GM23338 (cell line): ENCODE measurements at regions not wholly inside any gene's neighbourhood (a gene's known extent, or its start where the extent isn't known, plus 50 kb on each side); places are given as distances from the start of the nearest gene placed in this dataset.

Source experiments
- ATAC-seq: fragments of 200-7000 bp; cut with Tn5 transposase; 3 replicates; pipeline ENCODE4 v1.9.1; 2020
- DNase-seq: peaks from one replicate; pipeline ENCODE4 v3.0.0-alpha.2; 2015; ENCODE audit warnings: low spot score
- H2AFZ ChIP-seq: fragments of 200-600 bp; sonication (generic); 2 replicates; pipeline ENCODE4 v1.8.0; 2016; ENCODE audit warnings: antibody characterized with exemption, mild to moderate bottlenecking, moderate library complexity
- H3F3A ChIP-seq: fragments of 200-600 bp; sonication (generic); replicated peaks from 2 replicates; pipeline ENCODE4 v1.8.0; 2017; ENCODE audit warnings: antibody characterized with exemption, mixed run types, low read depth
- H3K27ac ChIP-seq: fragments of 200-600 bp; sonication (generic); 2 replicates; pipeline ENCODE4 v1.6.1; 2016; ENCODE audit warnings: low read depth
- H3K27me3 ChIP-seq: fragments of 200-600 bp; sonication (generic); 2 replicates; pipeline ENCODE4 v1.8.0; 2016; ENCODE audit warnings: mild to moderate bottlenecking, mixed run types, moderate library complexity; ENCODE audit not compliant: insufficient read depth
- H3K36me3 ChIP-seq: fragments of 200-600 bp; sonication (generic); 2 replicates; pipeline ENCODE4 v1.8.0; 2016; ENCODE audit warnings: mild to moderate bottlenecking; ENCODE audit not compliant: insufficient read depth
- H3K4me1 ChIP-seq: fragments of 200-600 bp; sonication (generic); 2 replicates; pipeline ENCODE4 v1.8.0; 2016; ENCODE audit warnings: mild to moderate bottlenecking, moderate library complexity; ENCODE audit not compliant: insufficient read depth
- H3K4me2 ChIP-seq: fragments of 200-600 bp; sonication (generic); 2 replicates; pipeline ENCODE4 v1.7.1; 2017; ENCODE audit warnings: mixed run types
- H3K4me3 ChIP-seq: fragments of 200-600 bp; sonication (generic); 2 replicates; pipeline ENCODE4 v1.6.1; 2016; ENCODE audit warnings: mixed run types
- H3K79me2 ChIP-seq: fragments of 200-600 bp; sonication (generic); replicated peaks from 2 replicates; pipeline ENCODE4 v1.8.0; 2017; ENCODE audit warnings: mild to moderate bottlenecking; ENCODE audit not compliant: insufficient read depth
- H3K9me2 ChIP-seq: fragments of 200-600 bp; sonication (generic); 2 replicates; pipeline ENCODE4 v1.8.0; 2017; ENCODE audit not compliant: insufficient read depth
- H4K20me1 ChIP-seq: fragments of 200-600 bp; sonication (generic); replicated peaks from 2 replicates; pipeline ENCODE4 v1.8.0; 2017; ENCODE audit warnings: mild to moderate bottlenecking; ENCODE audit not compliant: insufficient read depth
- H3K27ac Mint-ChIP-seq: 2 replicates; pipeline ENCODE4 v1.8.0; 2020; ENCODE audit warnings: inconsistent platforms, mild to moderate bottlenecking, moderate library complexity, mixed read lengths
- H3K27me3 Mint-ChIP-seq: 3 replicates; pipeline ENCODE4 v1.8.0; 2022; ENCODE audit warnings: low read depth, mild to moderate bottlenecking, moderate library complexity, mixed read lengths, inconsistent platforms; ENCODE audit not compliant: insufficient read depth, poor library complexity
- H3K36me3 Mint-ChIP-seq: 3 replicates; pipeline ENCODE4 v1.8.0; 2021; ENCODE audit warnings: low read depth, mild to moderate bottlenecking, inconsistent platforms, moderate library complexity, mixed read lengths
- H3K4me1 Mint-ChIP-seq: 3 replicates; pipeline ENCODE4 v1.8.0; 2020; ENCODE audit warnings: mild to moderate bottlenecking, inconsistent platforms, mixed read lengths
- H3K4me3 Mint-ChIP-seq: 3 replicates; pipeline ENCODE4 v1.8.0; 2021; ENCODE audit warnings: moderate library complexity, mild to moderate bottlenecking, inconsistent platforms, mixed read lengths
- H3K9me3 Mint-ChIP-seq: 3 replicates; pipeline ENCODE4 v1.8.0; 2020; ENCODE audit warnings: moderate library complexity, mild to moderate bottlenecking, inconsistent platforms, mixed read lengths
- CREB1 ChIP-seq: fragments of 250-450 bp; sonication (Bioruptor Pico); IDR thresholded peaks from 2 replicates; pipeline ENCODE4 v1.5.0; 2020; ENCODE audit warnings: low read depth, mild to moderate bottlenecking, moderate library complexity
- CTCF ChIP-seq, 2 experiments: fragments of 200-600 bp in 1 of 2; sonication (generic) in 1 of 2; conservative IDR thresholded peaks; 2 replicates each; pipeline versions ENCODE4 v1.5.1 to v1.6.1; 2016 to 2017; ENCODE audit warnings: antibody characterized with exemption in 2 of 2, low read depth in 2 of 2, mild to moderate bottlenecking in 2 of 2, moderate library complexity in 1 of 2
- ETS1 ChIP-seq: IDR thresholded peaks from 2 replicates; pipeline ENCODE4 v1.6.1; 2016; ENCODE audit warnings: antibody characterized with exemption
- EZH2 ChIP-seq: fragments of 200-600 bp; sonication (generic); IDR thresholded peaks from one replicate; pipeline ENCODE4 v1.8.0; 2017; ENCODE audit warnings: antibody characterized with exemption, mild to moderate bottlenecking, low read depth; ENCODE audit not compliant: unreplicated experiment
- EZH2phosphoT487 ChIP-seq: fragments of 200-600 bp; sonication (generic); IDR thresholded peaks from one replicate; pipeline ENCODE4 v1.8.1; 2018; ENCODE audit warnings: antibody characterized with exemption; ENCODE audit not compliant: unreplicated experiment
- JUNB ChIP-seq: IDR thresholded peaks from one replicate; pipeline ENCODE4 v1.6.1; 2016; ENCODE audit warnings: antibody characterized with exemption; ENCODE audit not compliant: unreplicated experiment
- NANOG ChIP-seq: IDR thresholded peaks from 2 replicates; pipeline ENCODE4 v1.6.1; 2016; ENCODE audit warnings: antibody characterized with exemption, borderline replicate concordance
- POLR2AphosphoS5 ChIP-seq: IDR thresholded peaks from 2 replicates; pipeline ENCODE4 v1.6.1; 2016; ENCODE audit warnings: antibody characterized with exemption, low read depth
- REST ChIP-seq: IDR thresholded peaks from one replicate; pipeline ENCODE4 v1.6.1; 2018; ENCODE audit warnings: antibody characterized with exemption; ENCODE audit not compliant: unreplicated experiment
- STAT1 ChIP-seq: IDR thresholded peaks from one replicate; pipeline ENCODE4 v1.6.1; 2016; ENCODE audit warnings: antibody characterized with exemption; ENCODE audit not compliant: unreplicated experiment
- ZNF114 ChIP-seq: fragments of 250-450 bp; sonication (Bioruptor Pico); IDR thresholded peaks from 2 replicates; pipeline ENCODE4 v1.5.0; 2020; ENCODE audit warnings: mild to moderate bottlenecking, moderate library complexity
- ZNF331 ChIP-seq: fragments of 250-450 bp; sonication (Bioruptor Pico); IDR thresholded peaks from 2 replicates; pipeline ENCODE4 v1.5.0; 2020; ENCODE audit warnings: low read depth, mild to moderate bottlenecking, moderate library complexity
- ZNF462 ChIP-seq: fragments of 250-450 bp; sonication (Bioruptor Pico); IDR thresholded peaks from 2 replicates; pipeline ENCODE4 v1.5.0; 2020; ENCODE audit warnings: mild to moderate bottlenecking, moderate library complexity

GRCh38 chr6:2403546-2403945, 158.1 kb upstream of the GMDS start:
- no peak for ATAC-seq
- no peaks in the 10 kb centered on the region for H3K36me3 Mint-ChIP-seq

More at GRCh38 chr6:2403546-2403945, 158.1 kb upstream of the GMDS start:
- Histone ChIP-seq H3K9me2 (peaks cover 6% of the 10 kb centered on the region; the same call in 1 of the 2 replicates), H3K4me1 (no peaks in the 10 kb centered on the region), H3K27ac (no peak overlapping the region), H2AFZ (no peak overlapping the region), H3K36me3 (no peaks in the 10 kb centered on the region), H3F3A (no peaks in the 10 kb centered on the region), H3K4me3 (no peak overlapping the region), H3K4me2 (no peak overlapping the region), H3K27me3 (no peaks in the 10 kb centered on the region), H3K79me2 (no peaks in the 10 kb centered on the region), H4K20me1 (no peaks in the 10 kb centered on the region)
- H3K4me1 Mint-ChIP-seq, result no peaks in the 10 kb centered on the region
- no peak for DNase-seq
- no peak for TF ChIP-seq STAT1
- no peak for TF ChIP-seq CREB1 (CRISPR knock-in tag)
- TF ChIP-seq EZH2, result no peak
- TF ChIP-seq CTCF (conservative IDR thresholded peaks at IDR 0.05; ENCODE audit: low read depth in 2 of 2), result no peak; a peak in 1 of 4 replicates
- no peak for TF ChIP-seq ETS1
- TF ChIP-seq NANOG, result no peak
- TF ChIP-seq ZNF462 (CRISPR knock-in tag), result no peak
- TF ChIP-seq ZNF331, result no peak
- TF ChIP-seq JUNB, result no peak
- no peak for TF ChIP-seq POLR2AphosphoS5
- no peak for TF ChIP-seq EZH2phosphoT487
- no peak for TF ChIP-seq ZNF114 (CRISPR knock-in tag)
- no peak for TF ChIP-seq REST
- H3K27me3 Mint-ChIP-seq, result peaks cover 1% of the 10 kb centered on the region
- H3K4me3 Mint-ChIP-seq, result no peak overlapping the region
- no peak overlapping the region for H3K27ac Mint-ChIP-seq
- H3K9me3 Mint-ChIP-seq, result peaks cover 4% of the 10 kb centered on the region; the same call in 2 of the 3 replicates
